K562 (cell line): ENCODE measurements at regions not wholly inside any gene's neighbourhood (a gene's known extent, or its start where the extent isn't known, plus 50 kb on each side); places are given as distances from the start of the nearest gene placed in this dataset.

Experiments used
- ATAC-seq: fragments of 200-7000 bp; cut with Tn5 transposase; 3 replicates; pipeline ENCODE4 v1.9.1; 2020; ENCODE audit warnings: moderate library complexity
- BruUV-seq: library from RNA; stranded (reverse); fragments of 400-500 nt; replicated peaks from 2 replicates; lab custom pipeline; 2021; lab: Mats Ljungman, UMichigan
- CTCF ChIA-PET: fragments of 300-600 bp; formaldehyde crosslinking; extraction: SDS; loops from one replicate; lab custom pipeline; 2021; ENCODE audit warnings: low intra/inter-chr PET ratio; lab: Yijun Ruan, JAX
- POLR2A ChIA-PET: fragments of 300-600, 350-650 bp; sonication (Branson Sonifier 250); formaldehyde crosslinking; extraction: SDS; loops from one replicate; lab custom pipeline; 2021; ENCODE audit warnings: antibody characterized with exemption, inconsistent platforms; lab: Yijun Ruan, JAX
- DNase-seq, 4 experiments: peaks; one replicate each; pipeline versions ENCODE4 v3.0.0 to v3.0.0-alpha.2; 2011 to 2018; ENCODE audit warnings: low spot score in 3 of 4, mixed read lengths in 3 of 4; ENCODE audit errors: extremely low read depth in 1 of 4
- FAIRE-seq: peaks from 2 replicates; lab custom pipeline; 2011; peaks lifted over from hg19 to GRCh38; lab: Jason Lieb, UNC
- H2AFZ ChIP-seq: 2 replicates; pipeline ENCODE4 v1.6.0; 2011; ENCODE audit warnings: low read depth, low read length, control low read depth, inconsistent platforms
- H3K27ac ChIP-seq: fragments of 200-600 bp; 3 replicates; pipeline ENCODE4 v1.8.0; 2011; ENCODE audit warnings: low read depth, mild to moderate bottlenecking, control low read depth, inconsistent platforms, low read length, moderate library complexity, mixed read lengths; ENCODE audit errors: extremely low read depth
- H3K27me3 ChIP-seq, 2 experiments: fragments of 300-600 bp in 1 of 2; 2 replicates in 1 of 2; 3 replicates in 1 of 2; pipeline versions ENCODE4 v1.6.0 to v1.8.0; 2011; ENCODE audit warnings: inconsistent platforms in 2 of 2, low read length in 2 of 2, mild to moderate bottlenecking in 1 of 2, mixed read lengths in 1 of 2, moderate library complexity in 1 of 2; ENCODE audit not compliant: control insufficient read depth in 2 of 2, insufficient read depth in 2 of 2
- H3K36me3 ChIP-seq: fragments of 300-600 bp; 3 replicates; pipeline ENCODE4 v1.8.0; 2011; ENCODE audit warnings: mild to moderate bottlenecking, low read length, inconsistent platforms; ENCODE audit not compliant: control insufficient read depth, insufficient read depth
- H3K4me1 ChIP-seq, 2 experiments: fragments of 200-600 bp in 1 of 2; replicated peaks in 1 of 2; 2 replicates in 1 of 2; 3 replicates in 1 of 2; pipeline versions ENCODE4 v1.5.1 to v1.8.0; 2011; ENCODE audit warnings: inconsistent platforms in 2 of 2, low read length in 2 of 2, mild to moderate bottlenecking in 1 of 2, mixed read lengths in 1 of 2, moderate library complexity in 1 of 2; ENCODE audit not compliant: control insufficient read depth in 2 of 2, insufficient read depth in 2 of 2
- H3K4me2 ChIP-seq: 2 replicates; pipeline ENCODE4 v1.6.1; 2011; ENCODE audit warnings: low read length, control low read depth, inconsistent platforms, mixed read lengths; ENCODE audit not compliant: insufficient read depth
- H3K4me3 ChIP-seq: fragments of 200-600 bp; sonication (generic), shearing (Covaris generic); 2 replicates; pipeline ENCODE4 v1.5.1; 2016; ENCODE audit warnings: control low read depth, inconsistent platforms
- H3K79me2 ChIP-seq: fragments of 200-600 bp; 3 replicates; pipeline ENCODE4 v1.8.0; 2011; ENCODE audit warnings: low read length, inconsistent platforms; ENCODE audit not compliant: control insufficient read depth, insufficient read depth
- H3K9ac ChIP-seq, 2 experiments: 2 replicates each; pipeline versions ENCODE4 v1.6.0 to v1.6.1; 2011; ENCODE audit warnings: low read depth in 2 of 2, low read length in 2 of 2, control low read depth in 1 of 2, inconsistent platforms in 1 of 2, mild to moderate bottlenecking in 1 of 2, mixed read lengths in 1 of 2; ENCODE audit not compliant: insufficient read depth in 1 of 2
- H3K9me1 ChIP-seq: one replicate; pipeline ENCODE4 v1.6.0; 2011; ENCODE audit warnings: inconsistent platforms, mild to moderate bottlenecking, low read length, moderate library complexity; ENCODE audit not compliant: control insufficient read depth, insufficient read depth
- H3K9me3 ChIP-seq: replicated peaks from 2 replicates; pipeline ENCODE4 v1.5.1; 2011; ENCODE audit warnings: low read depth, low read length, inconsistent platforms; ENCODE audit not compliant: control insufficient read depth, insufficient read depth
- H4K20me1 ChIP-seq: replicated peaks from 2 replicates; pipeline ENCODE4 v1.6.1; 2011; ENCODE audit warnings: low read length, inconsistent platforms, mixed read lengths; ENCODE audit not compliant: control insufficient read depth, insufficient read depth
- C11orf30 ChIP-seq: fragments of 450-650 bp; IDR thresholded peaks from 2 replicates; pipeline ENCODE4 v1.6.1; 2016; ENCODE audit warnings: low read depth, mild to moderate bottlenecking
- MAFG ChIP-seq: fragments of 450-650 bp; conservative IDR thresholded peaks from 2 replicates; pipeline ENCODE4 v1.6.1; 2016; ENCODE audit warnings: missing genetic modification characterization, missing compliant biosample characterization
- NFE2 ChIP-seq: IDR thresholded peaks from 2 replicates; pipeline ENCODE4 v1.6.1; 2014; ENCODE audit warnings: antibody characterized with exemption, low read depth
- NFE2L1 ChIP-seq: fragments of 450-650 bp; IDR thresholded peaks from 2 replicates; pipeline ENCODE4 v1.6.1; 2016; ENCODE audit warnings: missing genetic modification characterization, low read depth, mild to moderate bottlenecking, missing compliant biosample characterization, moderate library complexity, borderline replicate concordance
- NFIC ChIP-seq: fragments of 450-650 bp; IDR thresholded peaks from 2 replicates; pipeline ENCODE4 v1.6.1; 2017; ENCODE audit warnings: mild to moderate bottlenecking, inconsistent platforms
- ZNF316 ChIP-seq: fragments of 450-650 bp; IDR thresholded peaks from 2 replicates; pipeline ENCODE4 v1.6.1; 2016
- ZNF77 ChIP-seq: fragments of 250-450 bp; sonication (Bioruptor Pico); IDR thresholded peaks from 2 replicates; pipeline ENCODE4 v1.5.0; 2020
- WGBS: fragments of 100-300 bp; shearing (Covaris generic); methylation state at CpG from one replicate; pipeline ENCODE4 v1.1.6; 2016; ENCODE audit warnings: low coverage, mixed read lengths; ENCODE audit not compliant: insufficient coverage; ENCODE audit errors: missing lambda C conversion rate; 5-methylcytosine and 5-hydroxymethylcytosine counted together
- in situ Hi-C: fragments of 300-500 bp; cut with MboI; formaldehyde crosslinking; loops from 4 replicates; pipeline ENCODE4 v1.15.0; 2018; ENCODE audit warnings: inconsistent platforms, mixed read lengths
- intact Hi-C: fragments of 100-400 bp; cut with micrococcal nuclease; formaldehyde crosslinking; loops from 2 replicates; pipeline ENCODE4 v1.14.2; 2022
- TF ChIP-seq, protein P1 (sequence below): sonication (generic); formaldehyde crosslinking; IDR thresholded peaks from 2 replicates; pipeline ENCODE4 v1.8.0; 2022; ENCODE audit warnings: mild to moderate bottlenecking, missing genetic modification reagents

DNA sequence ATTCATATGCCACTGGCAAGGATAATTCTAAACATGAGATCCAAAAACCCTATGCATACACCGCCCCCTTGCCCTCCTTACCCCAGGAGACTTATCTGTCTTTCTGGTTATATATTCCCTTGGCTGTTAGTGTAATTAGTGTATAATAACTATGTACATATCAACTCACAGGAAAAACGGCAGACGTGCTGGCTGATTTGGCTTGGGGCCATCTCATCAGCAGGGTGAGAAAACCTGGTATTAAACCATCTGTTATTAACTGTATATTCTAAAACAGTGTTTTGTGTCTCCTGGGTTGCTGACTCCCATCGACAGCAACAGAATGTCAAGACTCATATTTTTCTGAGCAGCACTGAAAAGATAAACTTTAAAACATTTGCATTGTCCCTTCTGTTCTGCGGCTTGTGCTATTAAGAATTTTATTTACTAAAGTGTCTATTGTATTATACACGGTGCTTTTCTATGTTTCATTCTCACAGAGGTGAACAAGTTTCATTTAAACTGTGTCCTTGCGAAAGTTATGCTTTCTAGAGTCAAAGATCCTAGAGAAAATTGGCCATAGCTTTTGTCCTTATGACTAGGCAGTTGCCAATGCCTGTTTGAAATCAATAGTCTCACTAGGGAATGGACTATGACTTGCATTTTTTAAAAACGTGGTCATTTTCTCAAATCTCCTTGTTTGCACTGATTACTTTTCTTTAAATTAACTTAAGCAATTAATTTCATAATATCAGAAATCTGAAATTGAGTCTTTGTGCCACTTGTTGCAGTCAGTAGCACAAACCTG is 211.5 kb upstream of the MID1 start:
- BruUV-seq = no TSS peak
- 0 out of 2 replicates have a peak, but pooled peaks have one; percentile 17 for TF ChIP-seq C11orf30
- TF ChIP-seq, protein P1, sequence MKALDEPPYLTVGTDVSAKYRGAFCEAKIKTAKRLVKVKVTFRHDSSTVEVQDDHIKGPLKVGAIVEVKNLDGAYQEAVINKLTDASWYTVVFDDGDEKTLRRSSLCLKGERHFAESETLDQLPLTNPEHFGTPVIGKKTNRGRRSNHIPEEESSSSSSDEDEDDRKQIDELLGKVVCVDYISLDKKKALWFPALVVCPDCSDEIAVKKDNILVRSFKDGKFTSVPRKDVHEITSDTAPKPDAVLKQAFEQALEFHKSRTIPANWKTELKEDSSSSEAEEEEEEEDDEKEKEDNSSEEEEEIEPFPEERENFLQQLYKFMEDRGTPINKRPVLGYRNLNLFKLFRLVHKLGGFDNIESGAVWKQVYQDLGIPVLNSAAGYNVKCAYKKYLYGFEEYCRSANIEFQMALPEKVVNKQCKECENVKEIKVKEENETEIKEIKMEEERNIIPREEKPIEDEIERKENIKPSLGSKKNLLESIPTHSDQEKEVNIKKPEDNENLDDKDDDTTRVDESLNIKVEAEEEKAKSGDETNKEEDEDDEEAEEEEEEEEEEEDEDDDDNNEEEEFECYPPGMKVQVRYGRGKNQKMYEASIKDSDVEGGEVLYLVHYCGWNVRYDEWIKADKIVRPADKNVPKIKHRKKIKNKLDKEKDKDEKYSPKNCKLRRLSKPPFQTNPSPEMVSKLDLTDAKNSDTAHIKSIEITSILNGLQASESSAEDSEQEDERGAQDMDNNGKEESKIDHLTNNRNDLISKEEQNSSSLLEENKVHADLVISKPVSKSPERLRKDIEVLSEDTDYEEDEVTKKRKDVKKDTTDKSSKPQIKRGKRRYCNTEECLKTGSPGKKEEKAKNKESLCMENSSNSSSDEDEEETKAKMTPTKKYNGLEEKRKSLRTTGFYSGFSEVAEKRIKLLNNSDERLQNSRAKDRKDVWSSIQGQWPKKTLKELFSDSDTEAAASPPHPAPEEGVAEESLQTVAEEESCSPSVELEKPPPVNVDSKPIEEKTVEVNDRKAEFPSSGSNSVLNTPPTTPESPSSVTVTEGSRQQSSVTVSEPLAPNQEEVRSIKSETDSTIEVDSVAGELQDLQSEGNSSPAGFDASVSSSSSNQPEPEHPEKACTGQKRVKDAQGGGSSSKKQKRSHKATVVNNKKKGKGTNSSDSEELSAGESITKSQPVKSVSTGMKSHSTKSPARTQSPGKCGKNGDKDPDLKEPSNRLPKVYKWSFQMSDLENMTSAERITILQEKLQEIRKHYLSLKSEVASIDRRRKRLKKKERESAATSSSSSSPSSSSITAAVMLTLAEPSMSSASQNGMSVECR (CRISPR knock-in tag) = no peak
- peak; percentile 26; the same call in 1 of the 2 replicates for TF ChIP-seq ZNF316
- peak; percentile 22; the same call in 1 of the 2 replicates for TF ChIP-seq NFIC
- peak; percentile 36; the same call in 1 of the 2 replicates for TF ChIP-seq NFE2L1 (tag)
- peak; percentile 26; the same call in 1 of the 2 replicates for TF ChIP-seq NFE2
- peak; percentile 51 for TF ChIP-seq MAFG (tag)
- TF ChIP-seq ZNF77 (CRISPR knock-in tag) = no peak
- FAIRE-seq (no peak), DNase-seq (no peak), ATAC-seq (no peak)
- Histone ChIP-seq H3K9me3 (no peaks in the 10 kb centered on the region), H3K27me3 (no peaks in the 10 kb centered on the region), H2AFZ (0 out of 2 replicates have a peak overlapping the region, but pooled peaks have one; percentile 9), H3K4me3 (no peak overlapping the region), H3K27ac (no peak overlapping the region), H3K36me3 (no peaks in the 10 kb centered on the region), H4K20me1 (no peaks in the 10 kb centered on the region), H3K79me2 (no peaks in the 10 kb centered on the region), H3K4me1 (peaks cover 0 to 2% of the 10 kb centered on the region in 2 experiments; a peak in 1 of 5 replicates), H3K4me2 (no peak overlapping the region), H3K9ac (no peak overlapping the region), H3K9me1 (no peaks in the 10 kb centered on the region)
- ChIA-PET POLR2A (no interaction called here), CTCF (no interaction called here)
- WGBS = 20% methylated on average over 8 of the region's 8 CpGs
- in situ Hi-C loops = no loop called here
- intact Hi-C loops = no loop called here
